ENCODE measurements at regions not wholly inside any gene's neighbourhood (a gene's known extent, or its start where the extent isn't known, plus 50 kb on each side); places are given as distances from the start of the nearest gene placed in this dataset.
"Not testable (repeated sequence)": the region's sequence is repeated elsewhere in the genome, so short reads cannot be mapped to it uniquely, and the experiment has no call there.

- no peak for DNase-seq (ENCODE audit: low spot score)
Observed at GRCh38 chrX:75873993-75874392, 88.9 kb upstream of the MAGEE2 start.

DNA sequence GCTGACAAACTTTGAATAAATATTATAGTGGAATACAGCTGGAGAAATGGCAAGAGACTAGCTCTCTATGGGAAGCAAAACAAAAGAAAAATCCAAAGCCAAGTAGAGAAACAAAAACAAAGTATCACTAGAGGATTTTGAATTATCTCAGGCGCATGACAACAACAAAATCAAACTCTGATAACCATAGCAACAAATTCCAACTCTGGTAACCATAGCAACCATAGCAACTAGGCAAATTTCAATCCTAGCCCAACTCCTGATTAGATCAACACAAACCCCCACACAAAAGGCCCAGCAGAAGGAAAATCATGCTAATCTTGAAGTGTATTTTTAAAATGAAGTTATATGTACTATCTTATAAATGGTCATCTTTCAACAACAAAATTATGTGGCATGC is 98.4 kb upstream of the MAGEE2 start:
- DNase-seq (ENCODE audit: low spot score), result no peak

- DNase-seq (ENCODE audit: low spot score), result no peak
Observed at GRCh38 chrX:75887833-75888232, 102.8 kb upstream of the MAGEE2 start.

- no peak for DNase-seq (ENCODE audit: low spot score)
Observed at GRCh38 chrX:75892749-75893148, 107.7 kb upstream of the MAGEE2 start.

GRCh38 chrX:75893281-75893680 is 108.2 kb upstream of the MAGEE2 start:
- no peak for DNase-seq (ENCODE audit: low spot score)

- no peak for DNase-seq (ENCODE audit: low spot score)
Observed at GRCh38 chrX:75911716-75912115, 126.7 kb upstream of the MAGEE2 start.

DNA sequence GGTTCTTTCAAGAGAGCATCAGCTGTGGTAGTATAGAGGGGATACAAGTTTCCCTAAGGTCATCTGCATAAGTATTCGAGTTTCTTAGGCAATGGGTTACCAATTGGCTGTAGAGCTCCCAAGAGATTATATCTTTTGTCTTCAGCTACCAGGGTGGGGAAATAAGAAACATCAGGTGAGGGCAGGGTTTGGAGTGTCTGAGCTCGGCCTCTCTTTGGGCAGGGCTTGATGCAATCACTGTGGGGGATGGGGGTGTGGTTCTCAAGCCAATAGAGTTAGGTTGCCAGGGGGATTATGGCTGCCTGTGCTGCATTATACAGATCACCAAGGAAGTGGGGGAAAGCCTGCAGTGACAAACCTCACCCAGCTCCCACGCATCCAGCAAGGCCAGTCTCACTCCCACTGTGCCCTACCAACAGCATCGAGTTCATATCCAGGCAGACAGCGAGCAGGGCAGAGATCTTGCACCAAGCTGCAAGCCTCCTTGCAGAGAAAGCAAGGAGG is 172.1 kb upstream of the MAGEE2 start:
- DNase-seq (ENCODE audit: low spot score), result no peak

GRCh38 chrX:75961321-75961720 is 176.3 kb upstream of the MAGEE2 start:
- DNase-seq (ENCODE audit: low spot score), result not testable (repeated sequence)

GRCh38 chrX:75963774-75964173 is 178.7 kb upstream of the MAGEE2 start:
- DNase-seq (ENCODE audit: low spot score), result no peak

DNA sequence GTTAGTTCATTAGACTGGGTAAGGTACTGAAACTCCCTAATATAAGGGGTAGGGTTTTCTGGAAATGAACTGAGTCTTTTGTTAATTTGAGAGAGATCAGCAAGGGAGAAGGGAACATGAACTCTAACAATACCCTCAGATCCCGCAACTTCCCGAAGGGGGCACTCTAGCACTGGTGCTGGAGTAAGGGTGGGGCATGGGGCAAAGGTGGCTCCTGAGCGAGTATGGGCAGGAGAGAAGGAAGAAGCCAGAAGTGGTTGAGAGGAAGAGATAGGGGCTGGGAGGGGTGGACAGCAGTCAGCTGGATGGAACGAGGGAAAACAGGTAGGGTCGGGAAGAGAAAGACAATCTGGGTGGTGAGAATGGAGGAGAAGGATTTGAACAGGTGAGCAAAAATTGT is 183.2 kb upstream of the MAGEE2 start:
- DNase-seq (ENCODE audit: low spot score), result no peak

GRCh38 chrX:75986976-75987375 is 185.9 kb upstream of the PBDC1 start:
- DNase-seq (ENCODE audit: low spot score), result no peak

DNA sequence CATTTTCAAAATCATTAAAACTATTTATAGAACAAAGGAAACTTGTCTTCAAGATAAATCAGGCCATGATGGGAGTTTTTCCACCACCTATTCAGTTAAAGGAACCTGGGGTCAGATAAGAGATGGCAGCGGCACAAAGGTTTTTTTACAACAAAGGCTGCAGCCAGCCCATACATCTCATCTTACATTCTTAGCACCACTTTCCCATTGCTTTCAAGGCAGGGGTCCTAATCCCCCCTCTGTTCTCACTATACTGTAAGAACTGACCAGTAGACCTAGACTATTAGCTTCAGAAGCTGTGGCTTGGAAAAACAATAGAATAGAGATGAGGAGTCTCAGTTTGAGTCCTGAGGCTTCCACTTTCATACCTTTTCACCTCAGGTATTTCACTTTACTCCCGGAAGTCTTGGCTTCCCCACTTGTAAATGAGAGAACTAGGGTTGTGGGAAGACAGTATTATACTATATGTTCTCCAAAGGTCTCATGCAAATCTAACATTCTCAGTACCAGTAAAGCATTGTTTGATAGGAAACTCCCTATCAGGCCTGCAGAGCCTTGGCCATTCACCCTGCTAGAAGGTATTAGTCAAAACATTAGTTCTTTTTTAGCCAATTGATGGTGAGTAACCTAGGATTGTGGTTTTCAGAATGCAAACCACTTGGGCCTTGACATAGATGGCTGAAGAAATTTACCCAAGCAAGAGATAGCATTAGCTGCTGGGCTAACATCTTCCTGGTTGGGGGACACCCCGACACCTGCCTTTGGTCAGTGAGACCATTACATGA is 182.9 kb upstream of the PBDC1 start:
- DNase-seq (ENCODE audit: low spot score), result no peak

GRCh38 chrX:75997692-75998091 is 175.2 kb upstream of the PBDC1 start:
- no peak for DNase-seq (ENCODE audit: low spot score)

DNA sequence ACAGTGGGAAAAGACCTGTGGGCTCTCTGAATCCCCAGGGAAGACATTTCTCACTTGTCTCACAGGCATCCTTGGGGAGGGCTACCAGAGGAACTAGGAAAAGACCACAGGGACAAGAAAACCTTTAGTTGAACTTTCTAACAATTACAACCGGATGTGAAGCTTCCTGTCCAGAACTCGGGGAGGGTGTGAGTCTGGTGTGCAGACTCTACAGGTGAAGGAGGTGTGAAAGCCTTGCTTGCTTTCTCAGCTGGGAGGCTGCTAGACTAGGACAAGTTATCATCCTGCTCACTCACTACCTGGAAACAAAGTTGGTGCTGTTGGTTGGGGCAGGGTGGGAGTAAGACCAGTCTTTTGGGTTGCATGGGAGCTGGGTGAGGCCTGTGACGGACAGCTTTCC is 158.5 kb upstream of the PBDC1 start:
- DNase-seq (ENCODE audit: low spot score), result no peak

DNA sequence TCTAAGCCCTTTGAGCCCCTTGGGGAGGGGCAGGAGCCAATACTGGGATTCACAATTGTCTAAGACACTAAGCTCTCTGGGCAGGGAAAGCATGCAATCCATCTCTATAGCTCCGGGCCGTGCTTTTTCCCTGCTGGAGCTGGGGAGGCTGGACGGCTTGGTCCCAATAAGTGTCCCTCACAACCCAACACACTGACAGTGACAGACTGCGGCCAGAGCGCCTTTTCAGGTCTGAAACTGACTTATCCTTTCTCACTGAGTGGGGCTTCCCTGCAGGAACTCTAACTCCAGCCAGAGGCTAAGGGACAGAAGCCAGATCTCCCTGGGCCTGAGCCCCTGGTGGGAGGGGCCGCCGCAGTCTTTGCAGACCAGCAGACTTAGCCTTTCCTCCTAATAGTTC is 146.6 kb upstream of the PBDC1 start:
- DNase-seq (ENCODE audit: low spot score), result no peak

DNA sequence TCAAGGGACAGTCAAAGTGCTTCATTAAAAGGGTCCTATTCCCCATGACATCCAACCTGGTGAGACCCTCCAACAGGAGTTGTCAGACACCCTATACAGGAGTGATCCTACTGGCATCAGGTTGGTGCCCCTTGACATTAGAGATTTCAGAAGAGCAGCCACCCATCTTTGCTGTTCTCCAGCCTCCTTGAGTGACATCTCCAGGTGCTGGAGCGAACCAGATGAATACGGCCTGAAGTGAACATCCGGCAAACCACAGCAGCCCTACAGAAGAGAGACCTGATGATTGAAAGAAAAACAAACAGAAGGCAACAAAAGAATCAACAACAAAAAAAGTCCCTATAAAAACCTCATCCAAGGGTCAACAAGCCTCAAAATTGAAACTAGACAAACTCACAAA is 146.1 kb upstream of the PBDC1 start:
- no peak for DNase-seq (ENCODE audit: low spot score)

DNA sequence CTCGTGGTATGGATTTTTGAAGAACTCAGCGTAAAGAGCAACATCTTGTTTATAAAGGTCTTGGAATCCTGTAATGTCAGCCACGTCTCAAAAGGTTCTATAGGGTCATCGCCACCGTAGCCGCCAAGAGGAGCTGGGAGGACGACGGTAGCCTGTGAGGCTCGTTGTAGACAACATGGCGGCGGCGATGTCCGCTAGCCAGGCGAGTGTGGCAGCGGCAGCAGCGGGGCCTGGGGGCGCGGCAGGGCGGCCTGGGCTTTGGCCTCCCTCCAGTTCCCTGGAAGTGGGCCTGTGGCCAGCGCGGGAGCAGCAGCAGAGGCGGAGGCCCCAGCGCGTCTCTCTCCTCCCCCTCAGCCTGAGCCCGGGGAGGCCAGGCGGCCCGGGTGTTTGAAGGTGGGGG is 143.5 kb upstream of the PBDC1 start:
- no peak for DNase-seq (ENCODE audit: low spot score)

GRCh38 chrX:76064825-76065224 is 108.0 kb upstream of the PBDC1 start:
- no peak for DNase-seq (ENCODE audit: low spot score)

- DNase-seq (ENCODE audit: low spot score), result no peak
Observed at GRCh38 chrX:76076124-76076523, 96.7 kb upstream of the PBDC1 start.

GRCh38 chrX:76109654-76110053 is 63.2 kb upstream of the PBDC1 start:
- peak; percentile 4 for DNase-seq (ENCODE audit: low spot score)

All from GM03348 (cell line).